ENCODE measurements at regions not wholly inside any gene's neighbourhood (a gene's known extent, or its start where the extent isn't known, plus 50 kb on each side); places are given as distances from the start of the nearest gene placed in this dataset.

DNA sequence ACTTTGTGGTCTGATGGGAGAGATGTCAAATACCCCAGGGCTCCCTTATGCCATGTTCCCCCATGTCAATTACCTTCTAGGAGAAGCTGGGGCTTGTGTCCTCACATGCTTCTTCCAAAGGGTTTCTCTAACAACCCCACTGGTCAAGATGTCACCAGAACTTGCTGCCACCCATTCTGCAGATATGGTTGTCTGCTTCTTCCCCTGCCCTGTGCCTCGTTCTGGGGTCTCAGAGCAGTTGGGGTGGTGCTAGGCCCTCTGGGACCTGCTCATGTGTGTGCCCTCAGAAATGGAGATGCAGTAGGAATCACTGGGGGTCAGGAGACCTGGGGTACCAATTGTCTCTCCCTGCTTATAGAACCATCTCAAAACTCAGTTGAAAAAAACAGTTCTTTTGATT lies 268.6 kb downstream of the MYCN start:
- H4K91ac ChIP-seq (replicated peaks; ENCODE audit: insufficient read length, low read length), result no peak overlapping the region
- DNase-seq (ENCODE audit: low read depth in 1 of 2, low spot score in 2 of 2), result no peak
- ChIA-PET POLR2A (ENCODE audit: partially characterized antibody) (interaction anchor here (1.1 kb wide), 1 partner anchor 104 kb away, joined by 3 read pairs; no protein-coding TSS in a partner anchor), CTCF (ENCODE audit: partially characterized antibody) (interaction anchor here (4.0 kb wide), 1 partner anchor 10 kb away, joined by 25 read pairs; no protein-coding TSS in a partner anchor)
- H3K4me1 ChIP-seq (replicated peaks in 1 of 4; ENCODE audit: control insufficient read depth in 3 of 4, insufficient read depth in 4 of 4, low read length in 3 of 4), result peaks cover 0 to 2% (median 0%) of the 10 kb centered on the region in 4 experiments; a peak in 1 of 7 replicates
- H3K4me3 ChIP-seq (ENCODE audit: extremely low read depth in 1 of 4, insufficient read depth in 2 of 4, low read depth in 3 of 4, low read length in 4 of 4), result no peak overlapping the region
- H4K20me1 ChIP-seq (replicated peaks in 1 of 2; ENCODE audit: control insufficient read depth in 1 of 2, insufficient read depth in 2 of 2, low read length in 2 of 2), result no peaks in the 10 kb centered on the region
- no peak for FAIRE-seq
- no peak overlapping the region for H3K23ac ChIP-seq (ENCODE audit: insufficient read length)
- H3K4ac ChIP-seq (replicated peaks; ENCODE audit: insufficient read length, low read depth, low read length), result no peak overlapping the region
- H2BK5ac ChIP-seq (ENCODE audit: low read depth, low read length), result no peak overlapping the region
- no peaks in the 10 kb centered on the region; the same call in 1 of the 2 replicates for H3K79me1 ChIP-seq (ENCODE audit: low read depth, low read length)
- no peaks in the 10 kb centered on the region for H3K23me2 ChIP-seq (ENCODE audit: low read depth, low read length)
- no peak overlapping the region for H2BK15ac ChIP-seq (ENCODE audit: low read length)
- no peak overlapping the region for H2BK12ac ChIP-seq (ENCODE audit: low read depth, low read length)
- no peak overlapping the region for H3K56ac ChIP-seq (replicated peaks; ENCODE audit: insufficient read length, low read depth, low read length)
- H3K9me3 ChIP-seq (ENCODE audit: insufficient read depth in 2 of 2, low read depth in 1 of 2, low read length in 1 of 2), result no peaks in the 10 kb centered on the region; a peak in 1 of 4 replicates
- H3K27ac ChIP-seq (ENCODE audit: low read depth, low read length), result no peak overlapping the region
- no peak overlapping the region for H2AFZ ChIP-seq (ENCODE audit: low read length)
- H3K18ac ChIP-seq (ENCODE audit: extremely low read depth, low read length), result no peak overlapping the region
- no peak overlapping the region for H2AK5ac ChIP-seq (ENCODE audit: low read depth, low read length)
- no peak overlapping the region for H3K4me2 ChIP-seq (ENCODE audit: insufficient read depth in 1 of 2, low read depth in 2 of 2, low read length in 2 of 2)
- WGBS, 2 experiments (ENCODE audit: extremely low coverage in 1 of 2, insufficient coverage in 1 of 2, insufficient read length in 1 of 2, insufficient replicate concordance in 2 of 2, low coverage in 1 of 2, low lambda C conversion rate in 2 of 2, missing lambda C conversion rate in 1 of 2), result 91% methylated on average over 1 of the region's 1 CpG; no CpG with 5 or more reads in 1 of the 2 experiments
- H2BK120ac ChIP-seq (replicated peaks; ENCODE audit: low read depth, low read length), result no peak overlapping the region
- no peaks in the 10 kb centered on the region for H3K36me3 ChIP-seq (ENCODE audit: control insufficient read depth in 2 of 4, insufficient read depth in 4 of 4, low read length in 3 of 4)
- H4K5ac ChIP-seq (ENCODE audit: insufficient read length, low read depth, low read length), result no peak overlapping the region
- H3K27me3 ChIP-seq (replicated peaks in 1 of 4; ENCODE audit: control insufficient read depth in 3 of 4, extremely low read depth in 1 of 4, insufficient read depth in 3 of 4, low read length in 3 of 4), result no peaks in the 10 kb centered on the region
- H2BK20ac ChIP-seq (ENCODE audit: low read length), result no peak overlapping the region
- H3K79me2 ChIP-seq (ENCODE audit: control insufficient read depth in 1 of 2, insufficient read depth in 2 of 2, low read length in 2 of 2), result no peaks in the 10 kb centered on the region
- no peak overlapping the region for H4K8ac ChIP-seq (ENCODE audit: extremely low read depth, insufficient read depth, low read length)
- H3K9ac ChIP-seq (replicated peaks in 1 of 4; ENCODE audit: extremely low read depth in 1 of 4, low read depth in 3 of 4, low read length in 3 of 4), result no peak overlapping the region
- H3K14ac ChIP-seq (ENCODE audit: insufficient read length), result no peak overlapping the region
- no peak for TF ChIP-seq EZH2 (IDR thresholded peaks at IDR 0.05; ENCODE audit: low read depth, low read length, severe bottlenecking)
- TF ChIP-seq POLR2A (IDR thresholded peaks at IDR 0.05; ENCODE audit: control extremely low read depth in 1 of 2, low read depth in 2 of 2, low read length in 2 of 2), result no peak
- TF ChIP-seq, protein P1, sequence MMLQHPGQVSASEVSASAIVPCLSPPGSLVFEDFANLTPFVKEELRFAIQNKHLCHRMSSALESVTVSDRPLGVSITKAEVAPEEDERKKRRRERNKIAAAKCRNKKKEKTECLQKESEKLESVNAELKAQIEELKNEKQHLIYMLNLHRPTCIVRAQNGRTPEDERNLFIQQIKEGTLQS (IDR thresholded peaks at IDR 0.05; ENCODE audit: insufficient read depth, low read depth, low read length), result no peak
- TF ChIP-seq FOSL1 (IDR thresholded peaks at IDR 0.05; ENCODE audit: insufficient read depth, low read depth, low read length), result no peak
- no peak for TF ChIP-seq CBX5 (IDR thresholded peaks at IDR 0.05; ENCODE audit: low read depth, low read length)
- TF ChIP-seq CHD2 (IDR thresholded peaks at IDR 0.05; ENCODE audit: low read length), result no peak
- TF ChIP-seq, protein P2, sequence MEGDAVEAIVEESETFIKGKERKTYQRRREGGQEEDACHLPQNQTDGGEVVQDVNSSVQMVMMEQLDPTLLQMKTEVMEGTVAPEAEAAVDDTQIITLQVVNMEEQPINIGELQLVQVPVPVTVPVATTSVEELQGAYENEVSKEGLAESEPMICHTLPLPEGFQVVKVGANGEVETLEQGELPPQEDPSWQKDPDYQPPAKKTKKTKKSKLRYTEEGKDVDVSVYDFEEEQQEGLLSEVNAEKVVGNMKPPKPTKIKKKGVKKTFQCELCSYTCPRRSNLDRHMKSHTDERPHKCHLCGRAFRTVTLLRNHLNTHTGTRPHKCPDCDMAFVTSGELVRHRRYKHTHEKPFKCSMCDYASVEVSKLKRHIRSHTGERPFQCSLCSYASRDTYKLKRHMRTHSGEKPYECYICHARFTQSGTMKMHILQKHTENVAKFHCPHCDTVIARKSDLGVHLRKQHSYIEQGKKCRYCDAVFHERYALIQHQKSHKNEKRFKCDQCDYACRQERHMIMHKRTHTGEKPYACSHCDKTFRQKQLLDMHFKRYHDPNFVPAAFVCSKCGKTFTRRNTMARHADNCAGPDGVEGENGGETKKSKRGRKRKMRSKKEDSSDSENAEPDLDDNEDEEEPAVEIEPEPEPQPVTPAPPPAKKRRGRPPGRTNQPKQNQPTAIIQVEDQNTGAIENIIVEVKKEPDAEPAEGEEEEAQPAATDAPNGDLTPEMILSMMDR (IDR thresholded peaks at IDR 0.05; ENCODE audit: control extremely low read depth in 1 of 3, insufficient read depth in 1 of 3, low read depth in 1 of 3, low read length in 3 of 3), result no peak
- TF ChIP-seq CTBP2 (IDR thresholded peaks at IDR 0.05; ENCODE audit: borderline replicate concordance, insufficient read depth, insufficient read length, low read length), result no peak
- no peak for TF ChIP-seq JUN (IDR thresholded peaks at IDR 0.05; ENCODE audit: low read depth, low read length)
- no peak for TF ChIP-seq KDM5A (IDR thresholded peaks at IDR 0.05; ENCODE audit: low read length)
- TF ChIP-seq JUND (IDR thresholded peaks at IDR 0.05; ENCODE audit: low read length), result no peak
- TF ChIP-seq CBX8 (IDR thresholded peaks at IDR 0.05; ENCODE audit: borderline replicate concordance, low read depth, low read length), result no peak

Data from H1 (cell line).